ENCODE measurements at regions not wholly inside any gene's neighbourhood (a gene's known extent, or its start where the extent isn't known, plus 50 kb on each side); places are given as distances from the start of the nearest gene placed in this dataset.

GRCh38 chr4:44120646-44121045, 328.0 kb downstream of the KCTD8 start:
- TF ChIP-seq, protein P1, sequence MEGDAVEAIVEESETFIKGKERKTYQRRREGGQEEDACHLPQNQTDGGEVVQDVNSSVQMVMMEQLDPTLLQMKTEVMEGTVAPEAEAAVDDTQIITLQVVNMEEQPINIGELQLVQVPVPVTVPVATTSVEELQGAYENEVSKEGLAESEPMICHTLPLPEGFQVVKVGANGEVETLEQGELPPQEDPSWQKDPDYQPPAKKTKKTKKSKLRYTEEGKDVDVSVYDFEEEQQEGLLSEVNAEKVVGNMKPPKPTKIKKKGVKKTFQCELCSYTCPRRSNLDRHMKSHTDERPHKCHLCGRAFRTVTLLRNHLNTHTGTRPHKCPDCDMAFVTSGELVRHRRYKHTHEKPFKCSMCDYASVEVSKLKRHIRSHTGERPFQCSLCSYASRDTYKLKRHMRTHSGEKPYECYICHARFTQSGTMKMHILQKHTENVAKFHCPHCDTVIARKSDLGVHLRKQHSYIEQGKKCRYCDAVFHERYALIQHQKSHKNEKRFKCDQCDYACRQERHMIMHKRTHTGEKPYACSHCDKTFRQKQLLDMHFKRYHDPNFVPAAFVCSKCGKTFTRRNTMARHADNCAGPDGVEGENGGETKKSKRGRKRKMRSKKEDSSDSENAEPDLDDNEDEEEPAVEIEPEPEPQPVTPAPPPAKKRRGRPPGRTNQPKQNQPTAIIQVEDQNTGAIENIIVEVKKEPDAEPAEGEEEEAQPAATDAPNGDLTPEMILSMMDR (IDR thresholded peaks at IDR 0.05): no peak
- no peaks in the 10 kb centered on the region for H3K4me1 Mint-ChIP-seq (ENCODE audit: unreplicated experiment)
- H3K27ac Mint-ChIP-seq (ENCODE audit: unreplicated experiment): no peak overlapping the region
- no peaks in the 10 kb centered on the region for H3K9me3 Mint-ChIP-seq (ENCODE audit: unreplicated experiment)
- no peak for DNase-seq (ENCODE audit: extremely low spot score, unreplicated experiment)
- no peaks in the 10 kb centered on the region for H3K36me3 Mint-ChIP-seq (ENCODE audit: unreplicated experiment)
- no peaks in the 10 kb centered on the region for H3K27me3 Mint-ChIP-seq (ENCODE audit: unreplicated experiment)
- H3K4me3 Mint-ChIP-seq (ENCODE audit: unreplicated experiment): no peak overlapping the region

DNA sequence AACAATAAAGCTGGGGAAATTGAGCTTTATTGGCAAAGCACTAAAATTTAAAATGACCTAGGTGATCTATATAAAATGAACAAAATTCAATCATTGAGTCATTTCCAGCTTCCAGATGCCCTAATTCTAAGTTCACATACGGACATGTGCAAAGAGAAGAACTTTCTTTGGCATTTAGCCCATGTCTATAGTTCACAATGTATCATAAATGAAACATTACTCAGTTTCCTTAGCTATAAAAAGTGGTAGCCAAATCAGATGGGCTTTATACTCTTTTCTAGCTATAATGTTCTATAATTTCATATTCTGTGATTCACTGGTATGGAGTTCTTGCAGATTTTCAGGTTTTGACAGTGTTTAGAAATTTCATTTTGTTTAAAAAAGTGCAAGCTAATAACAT, 327.4 kb downstream of the KCTD8 start:
- no peak overlapping the region for H3K4me3 Mint-ChIP-seq (ENCODE audit: unreplicated experiment)
- TF ChIP-seq, protein P1 (IDR thresholded peaks at IDR 0.05): no peak
- DNase-seq (ENCODE audit: extremely low spot score, unreplicated experiment): no peak
- no peaks in the 10 kb centered on the region for H3K9me3 Mint-ChIP-seq (ENCODE audit: unreplicated experiment)
- H3K4me1 Mint-ChIP-seq (ENCODE audit: unreplicated experiment): no peaks in the 10 kb centered on the region
- H3K36me3 Mint-ChIP-seq (ENCODE audit: unreplicated experiment): no peaks in the 10 kb centered on the region
- no peaks in the 10 kb centered on the region for H3K27me3 Mint-ChIP-seq (ENCODE audit: unreplicated experiment)
- H3K27ac Mint-ChIP-seq (ENCODE audit: unreplicated experiment): no peak overlapping the region
